ENCODE measurements at regions not wholly inside any gene's neighbourhood (a gene's known extent, or its start where the extent isn't known, plus 50 kb on each side); places are given as distances from the start of the nearest gene placed in this dataset.
"Not testable (repeated sequence)": the region's sequence is repeated elsewhere in the genome, so short reads cannot be mapped to it uniquely, and the experiment has no call there.

DNA sequence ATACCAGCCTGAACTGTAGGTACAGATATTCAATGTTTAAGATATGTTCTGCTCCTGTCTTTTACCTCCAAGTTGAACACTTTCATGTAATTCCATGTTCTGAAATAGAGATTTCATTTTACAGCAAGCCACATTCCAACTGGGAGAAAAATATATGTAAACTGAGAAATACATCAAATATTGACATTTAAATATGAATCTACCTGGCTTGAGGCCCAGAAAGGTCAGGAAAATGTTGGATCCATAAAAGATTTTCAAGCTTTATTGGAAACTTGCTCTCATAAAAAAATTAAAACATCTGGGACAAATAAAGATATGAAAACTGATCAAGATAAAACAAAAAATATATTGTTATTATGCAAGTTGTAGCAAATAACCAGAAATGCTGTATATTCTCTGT, 1078.7 kb upstream of the ATXN8OS start:
- Histone ChIP-seq H3K36me3 (ENCODE audit: insufficient read depth, low read length) (no peaks in the 10 kb centered on the region), H3K9ac (ENCODE audit: low read length) (no peak overlapping the region), H3K27me3 (ENCODE audit: insufficient read depth, low read length) (no peaks in the 10 kb centered on the region), H3K4me3 (ENCODE audit: insufficient read depth, low read depth, low read length) (no peak overlapping the region), H3K79me2 (ENCODE audit: insufficient read depth, low read length) (no peaks in the 10 kb centered on the region), H2AFZ (ENCODE audit: low read depth, low read length) (no peak overlapping the region), H3K4me2 (ENCODE audit: low read length) (no peak overlapping the region), H4K20me1 (ENCODE audit: insufficient read depth, low read length) (no peaks in the 10 kb centered on the region), H3K4me1 (ENCODE audit: insufficient read depth, low read length) (no peaks in the 10 kb centered on the region), H3K27ac (ENCODE audit: low read depth, low read length) (no peak overlapping the region), H3K9me3 (ENCODE audit: insufficient read depth, low read depth, low read length) (no peaks in the 10 kb centered on the region)
- no peaks in the 10 kb centered on the region for H3K4me1 Mint-ChIP-seq (ENCODE audit: low read depth, unreplicated experiment)
- TF ChIP-seq, protein P1, sequence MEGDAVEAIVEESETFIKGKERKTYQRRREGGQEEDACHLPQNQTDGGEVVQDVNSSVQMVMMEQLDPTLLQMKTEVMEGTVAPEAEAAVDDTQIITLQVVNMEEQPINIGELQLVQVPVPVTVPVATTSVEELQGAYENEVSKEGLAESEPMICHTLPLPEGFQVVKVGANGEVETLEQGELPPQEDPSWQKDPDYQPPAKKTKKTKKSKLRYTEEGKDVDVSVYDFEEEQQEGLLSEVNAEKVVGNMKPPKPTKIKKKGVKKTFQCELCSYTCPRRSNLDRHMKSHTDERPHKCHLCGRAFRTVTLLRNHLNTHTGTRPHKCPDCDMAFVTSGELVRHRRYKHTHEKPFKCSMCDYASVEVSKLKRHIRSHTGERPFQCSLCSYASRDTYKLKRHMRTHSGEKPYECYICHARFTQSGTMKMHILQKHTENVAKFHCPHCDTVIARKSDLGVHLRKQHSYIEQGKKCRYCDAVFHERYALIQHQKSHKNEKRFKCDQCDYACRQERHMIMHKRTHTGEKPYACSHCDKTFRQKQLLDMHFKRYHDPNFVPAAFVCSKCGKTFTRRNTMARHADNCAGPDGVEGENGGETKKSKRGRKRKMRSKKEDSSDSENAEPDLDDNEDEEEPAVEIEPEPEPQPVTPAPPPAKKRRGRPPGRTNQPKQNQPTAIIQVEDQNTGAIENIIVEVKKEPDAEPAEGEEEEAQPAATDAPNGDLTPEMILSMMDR (IDR thresholded peaks at IDR 0.05; ENCODE audit: insufficient read depth, low read depth, low read length): no peak
- no peak for TF ChIP-seq EZH2 (IDR thresholded peaks at IDR 0.05; ENCODE audit: insufficient read depth, low read length)
- H3K4me3 Mint-ChIP-seq (ENCODE audit: unreplicated experiment): no peak overlapping the region
- no peaks in the 10 kb centered on the region for H3K27me3 Mint-ChIP-seq (ENCODE audit: low read depth, unreplicated experiment)
- no peaks in the 10 kb centered on the region for H3K36me3 Mint-ChIP-seq (ENCODE audit: low read depth, unreplicated experiment)
- FAIRE-seq (no peak), DNase-seq (ENCODE audit: low read depth) (no peak)
- no peaks in the 10 kb centered on the region for H3K9me3 Mint-ChIP-seq (ENCODE audit: unreplicated experiment)
- H3K27ac Mint-ChIP-seq (ENCODE audit: unreplicated experiment): no peak overlapping the region

DNA sequence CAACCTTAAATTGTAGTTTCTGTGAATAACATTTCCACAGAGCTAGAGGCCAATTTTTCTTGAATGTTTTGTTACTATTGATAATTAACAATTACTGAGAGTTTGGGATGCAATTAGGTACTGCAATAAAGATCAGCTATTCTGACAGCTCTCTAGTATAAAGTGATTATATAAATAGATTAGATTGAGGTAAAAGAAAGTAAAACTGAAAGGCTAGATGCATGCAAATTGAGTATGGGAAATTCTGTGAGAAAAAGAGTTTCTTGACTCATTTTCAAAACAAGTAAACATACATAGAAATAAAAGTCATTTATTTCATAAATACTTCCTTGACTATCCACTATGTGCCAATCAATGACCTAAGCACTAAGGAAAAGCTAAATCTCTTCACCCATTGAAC, 1087.5 kb upstream of the ATXN8OS start:
- H4K20me1 ChIP-seq (ENCODE audit: insufficient read depth, low read length): no peaks in the 10 kb centered on the region
- no peaks in the 10 kb centered on the region for H3K9me3 ChIP-seq (ENCODE audit: insufficient read depth, low read depth, low read length)
- no peak overlapping the region for H3K4me3 Mint-ChIP-seq (ENCODE audit: unreplicated experiment)
- H3K4me3 ChIP-seq (ENCODE audit: insufficient read depth, low read depth, low read length): no peak overlapping the region
- no peaks in the 10 kb centered on the region for H3K27me3 ChIP-seq (ENCODE audit: insufficient read depth, low read length)
- H3K36me3 Mint-ChIP-seq (ENCODE audit: low read depth, unreplicated experiment): no peaks in the 10 kb centered on the region
- no peaks in the 10 kb centered on the region for H3K36me3 ChIP-seq (ENCODE audit: insufficient read depth, low read length)
- H3K4me1 Mint-ChIP-seq (ENCODE audit: low read depth, unreplicated experiment): no peaks in the 10 kb centered on the region
- H3K27me3 Mint-ChIP-seq (ENCODE audit: low read depth, unreplicated experiment): no peaks in the 10 kb centered on the region
- FAIRE-seq: no peak
- no peak overlapping the region for H2AFZ ChIP-seq (ENCODE audit: low read depth, low read length)
- H3K9ac ChIP-seq (ENCODE audit: low read length): no peak overlapping the region
- peaks cover 2% of the 10 kb centered on the region for H3K9me3 Mint-ChIP-seq (ENCODE audit: unreplicated experiment)
- no peak overlapping the region for H3K4me2 ChIP-seq (ENCODE audit: low read length)
- H3K4me1 ChIP-seq (ENCODE audit: insufficient read depth, low read length): no peaks in the 10 kb centered on the region
- TF ChIP-seq, protein P1 (IDR thresholded peaks at IDR 0.05; ENCODE audit: insufficient read depth, low read depth, low read length): no peak
- no peak for TF ChIP-seq EZH2 (IDR thresholded peaks at IDR 0.05; ENCODE audit: insufficient read depth, low read length)
- no peak overlapping the region for H3K27ac ChIP-seq (ENCODE audit: low read depth, low read length)
- no peaks in the 10 kb centered on the region for H3K79me2 ChIP-seq (ENCODE audit: insufficient read depth, low read length)
- no peak for DNase-seq (ENCODE audit: low read depth)
- H3K27ac Mint-ChIP-seq (ENCODE audit: unreplicated experiment): no peak overlapping the region

DNA sequence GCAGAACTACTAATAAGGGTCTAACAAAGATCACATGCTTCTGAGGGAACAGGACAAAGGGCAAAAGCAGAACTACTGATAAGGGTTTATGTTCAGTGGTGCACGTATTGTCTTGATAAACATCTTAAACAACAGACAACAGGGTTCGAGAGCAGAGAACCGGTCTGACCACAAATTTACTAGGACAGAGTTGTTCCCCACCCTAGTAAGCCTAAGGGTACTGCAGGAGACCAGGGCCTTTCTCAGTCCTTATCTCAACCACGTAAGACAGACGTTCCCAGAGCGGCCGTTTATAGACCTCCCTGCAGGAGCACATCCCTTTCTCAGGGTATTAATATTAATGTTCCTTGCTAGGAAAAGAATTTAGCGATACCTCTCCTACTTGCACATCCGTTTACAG, 1089.5 kb upstream of the ATXN8OS start:
- H3K9me3 ChIP-seq (ENCODE audit: insufficient read depth, low read depth, low read length); H3K4me3 ChIP-seq (ENCODE audit: insufficient read depth, low read depth, low read length); H3K4me1 Mint-ChIP-seq (ENCODE audit: low read depth, unreplicated experiment); H4K20me1 ChIP-seq (ENCODE audit: insufficient read depth, low read length); H3K4me1 ChIP-seq (ENCODE audit: insufficient read depth, low read length); H3K27ac Mint-ChIP-seq (ENCODE audit: unreplicated experiment); H3K79me2 ChIP-seq (ENCODE audit: insufficient read depth, low read length); H3K9ac ChIP-seq (ENCODE audit: low read length); H3K9me3 Mint-ChIP-seq (ENCODE audit: unreplicated experiment); DNase-seq (ENCODE audit: low read depth); H3K36me3 ChIP-seq (ENCODE audit: insufficient read depth, low read length); H3K36me3 Mint-ChIP-seq (ENCODE audit: low read depth, unreplicated experiment); H3K4me3 Mint-ChIP-seq (ENCODE audit: unreplicated experiment); H3K27me3 Mint-ChIP-seq (ENCODE audit: low read depth, unreplicated experiment); H3K27ac ChIP-seq (ENCODE audit: low read depth, low read length); H2AFZ ChIP-seq (ENCODE audit: low read depth, low read length); FAIRE-seq; H3K27me3 ChIP-seq (ENCODE audit: insufficient read depth, low read length); H3K4me2 ChIP-seq (ENCODE audit: low read length): not testable (repeated sequence)
